Kidney (tissue), 13 donors: ENCODE measurements at regions not wholly inside any gene's neighbourhood (a gene's known extent, or its start where the extent isn't known, plus 50 kb on each side); places are given as distances from the start of the nearest gene placed in this dataset.
A peak's percentile ranks its signal among the peaks of the same experiment; 100 is the strongest.

ENCODE experiments used
- DNase-seq, 5 donors: peaks; one replicate each; pipeline ENCODE4 v3.0.0-alpha.2; 2013 to 2020
- FAIRE-seq: peaks from 2 replicates; lab custom pipeline; 2012; peaks lifted over from hg19 to GRCh38; lab: Jason Lieb, UNC
- H3K27ac ChIP-seq, 2 donors: one replicate each; pipeline ENCODE4 v1.7.0; 2013; ENCODE audit warnings: low read depth in 2 of 2, low read length in 2 of 2, inconsistent platforms in 1 of 2
- H3K27me3 ChIP-seq: one replicate; pipeline ENCODE4 v1.7.1; 2013; ENCODE audit warnings: low read length, inconsistent platforms; ENCODE audit not compliant: control insufficient read depth, insufficient read depth
- H3K36me3 ChIP-seq, 3 donors: one replicate each; pipeline versions ENCODE4 v1.7.0 to v1.7.1; 2013; ENCODE audit warnings: low read length in 3 of 3, control low read depth in 1 of 3, inconsistent platforms in 1 of 3; ENCODE audit not compliant: insufficient read depth in 3 of 3, control insufficient read depth in 2 of 3
- H3K4me1 ChIP-seq, 3 donors: one replicate each; pipeline versions ENCODE4 v1.7.0 to v1.7.1; 2013; ENCODE audit warnings: low read length in 3 of 3, inconsistent platforms in 1 of 3, low read depth in 1 of 3; ENCODE audit not compliant: control insufficient read depth in 2 of 3, insufficient read depth in 2 of 3
- H3K4me3 ChIP-seq, 3 donors: one replicate each; pipeline versions ENCODE4 v1.7.0 to v1.8.1; 2013; ENCODE audit warnings: low read length in 3 of 3, control low read depth in 1 of 3, inconsistent platforms in 1 of 3
- H3K9ac ChIP-seq, 3 donors: one replicate each; pipeline versions ENCODE4 v1.7.0 to v1.7.1; 2013; ENCODE audit warnings: low read length in 3 of 3, control low read depth in 1 of 3, inconsistent platforms in 1 of 3
- H3K9me3 ChIP-seq, 3 donors: one replicate each; pipeline versions ENCODE4 v1.7.0 to v1.7.1; 2013; ENCODE audit warnings: low read length in 3 of 3, control low read depth in 1 of 3, inconsistent platforms in 1 of 3; ENCODE audit not compliant: control insufficient read depth in 2 of 3, insufficient read depth in 1 of 3
- intact Hi-C: fragments of 100-400 bp; cut with DNase I; formaldehyde crosslinking; loops from one replicate; pipeline ENCODE4 v1.11.1; 2022
- TF ChIP-seq, protein P1 (sequence below): IDR thresholded peaks from 3 replicates; pipeline ENCODE4 v1.5.1; 2012; ENCODE audit warnings: mild to moderate bottlenecking, moderate library complexity, borderline replicate concordance; ENCODE audit not compliant: insufficient read depth; ENCODE audit errors: extremely low read depth
- donor health status: control.
- donor health status: control.
- donor health status: control.
- donor health status: control.
- donor health status: control.
- donor health status: DM: yes; HTN: yes; CAD: no.
- donor health status: Normal renal cell carcinoma (clear cell type).

DNA sequence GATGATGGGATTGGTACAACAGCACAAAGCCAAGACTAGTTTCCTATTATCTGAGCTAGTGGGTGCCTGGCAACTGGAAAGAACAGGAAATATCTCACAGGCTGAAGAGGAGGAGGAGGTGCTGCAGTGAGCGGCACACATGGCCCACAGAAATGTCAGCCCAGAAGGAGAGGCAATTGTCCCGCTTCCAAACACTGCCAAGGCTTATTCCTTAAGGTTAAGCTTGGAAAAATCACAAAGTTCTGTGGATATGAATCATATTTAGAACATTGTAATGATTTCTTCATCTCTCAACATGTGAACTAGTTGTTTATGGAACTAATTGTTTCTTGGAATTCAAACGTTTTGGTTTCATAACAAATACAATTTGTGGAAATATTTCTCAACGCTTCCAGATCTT is 1019.5 kb upstream of the SEMA6A start:
- no peak overlapping the region for H3K27ac ChIP-seq
- H3K27me3 ChIP-seq = no peaks in the 10 kb centered on the region
- FAIRE-seq (no peak), DNase-seq (peak in 1 of 5 donors; percentile 7)
- H3K9ac ChIP-seq = no peak overlapping the region
- TF ChIP-seq, protein P1, sequence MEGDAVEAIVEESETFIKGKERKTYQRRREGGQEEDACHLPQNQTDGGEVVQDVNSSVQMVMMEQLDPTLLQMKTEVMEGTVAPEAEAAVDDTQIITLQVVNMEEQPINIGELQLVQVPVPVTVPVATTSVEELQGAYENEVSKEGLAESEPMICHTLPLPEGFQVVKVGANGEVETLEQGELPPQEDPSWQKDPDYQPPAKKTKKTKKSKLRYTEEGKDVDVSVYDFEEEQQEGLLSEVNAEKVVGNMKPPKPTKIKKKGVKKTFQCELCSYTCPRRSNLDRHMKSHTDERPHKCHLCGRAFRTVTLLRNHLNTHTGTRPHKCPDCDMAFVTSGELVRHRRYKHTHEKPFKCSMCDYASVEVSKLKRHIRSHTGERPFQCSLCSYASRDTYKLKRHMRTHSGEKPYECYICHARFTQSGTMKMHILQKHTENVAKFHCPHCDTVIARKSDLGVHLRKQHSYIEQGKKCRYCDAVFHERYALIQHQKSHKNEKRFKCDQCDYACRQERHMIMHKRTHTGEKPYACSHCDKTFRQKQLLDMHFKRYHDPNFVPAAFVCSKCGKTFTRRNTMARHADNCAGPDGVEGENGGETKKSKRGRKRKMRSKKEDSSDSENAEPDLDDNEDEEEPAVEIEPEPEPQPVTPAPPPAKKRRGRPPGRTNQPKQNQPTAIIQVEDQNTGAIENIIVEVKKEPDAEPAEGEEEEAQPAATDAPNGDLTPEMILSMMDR = no peak
- no peaks in the 10 kb centered on the region for H3K9me3 ChIP-seq
- intact Hi-C loops = no loop called here
- no peak overlapping the region for H3K4me3 ChIP-seq
- H3K36me3 ChIP-seq = no peaks in the 10 kb centered on the region
- no peaks in the 10 kb centered on the region for H3K4me1 ChIP-seq

DNA sequence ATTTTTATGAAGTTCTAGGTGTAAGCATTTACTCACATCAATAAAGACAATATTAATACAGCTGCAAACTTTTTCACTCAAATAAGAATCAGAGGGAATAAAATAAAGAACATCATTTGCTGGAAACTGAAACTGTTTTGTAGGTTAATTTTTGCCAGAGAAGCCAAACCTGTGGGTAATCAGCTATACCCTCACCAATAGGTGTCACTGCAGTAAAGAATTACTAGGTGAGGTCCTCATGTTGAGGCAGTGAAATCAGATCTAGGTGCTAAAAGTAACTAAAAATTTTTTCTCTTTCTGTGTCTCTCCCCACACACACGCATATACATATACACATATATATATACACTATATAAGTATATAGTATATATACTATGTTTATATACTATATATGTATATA is 1016.3 kb upstream of the SEMA6A start:
- Histone ChIP-seq H3K4me1 (no peaks in the 10 kb centered on the region), H3K27me3 (no peaks in the 10 kb centered on the region), H3K9me3 (no peaks in the 10 kb centered on the region), H3K4me3 (no peak overlapping the region), H3K36me3 (no peaks in the 10 kb centered on the region), H3K27ac (no peak overlapping the region), H3K9ac (no peak overlapping the region)
- TF ChIP-seq, protein P1 = peak; percentile 26
- DNase-seq (peak in 2 of 5 donors; percentile 25 to 62), FAIRE-seq (no peak)
- intact Hi-C loops = no loop called here

DNA sequence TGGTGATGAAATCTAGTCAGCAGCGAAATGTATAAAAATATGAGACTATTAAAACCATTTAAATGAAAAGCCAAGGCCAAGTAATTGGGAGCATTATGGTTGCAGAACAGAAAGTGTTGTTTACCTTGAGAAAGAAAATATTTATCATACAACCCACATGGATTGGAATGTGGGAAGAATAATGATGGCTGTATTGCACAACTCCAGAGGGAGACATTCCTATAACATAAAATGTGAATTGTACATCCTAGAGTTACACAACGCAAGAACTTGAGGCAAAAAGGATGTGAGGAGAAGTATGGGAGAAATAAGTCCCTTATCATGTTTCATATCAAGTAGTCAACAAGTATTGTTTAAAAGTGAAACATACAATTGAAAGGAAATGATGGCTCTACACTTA is 1014.0 kb upstream of the SEMA6A start:
- intact Hi-C loops = no loop called here
- Histone ChIP-seq H3K9ac (no peak overlapping the region), H3K4me3 (no peak overlapping the region), H3K27ac (no peak overlapping the region), H3K4me1 (no peaks in the 10 kb centered on the region), H3K9me3 (no peaks in the 10 kb centered on the region), H3K27me3 (no peaks in the 10 kb centered on the region), H3K36me3 (no peaks in the 10 kb centered on the region)
- DNase-seq (no peak), FAIRE-seq (no peak)
- TF ChIP-seq, protein P1 = no peak

DNA sequence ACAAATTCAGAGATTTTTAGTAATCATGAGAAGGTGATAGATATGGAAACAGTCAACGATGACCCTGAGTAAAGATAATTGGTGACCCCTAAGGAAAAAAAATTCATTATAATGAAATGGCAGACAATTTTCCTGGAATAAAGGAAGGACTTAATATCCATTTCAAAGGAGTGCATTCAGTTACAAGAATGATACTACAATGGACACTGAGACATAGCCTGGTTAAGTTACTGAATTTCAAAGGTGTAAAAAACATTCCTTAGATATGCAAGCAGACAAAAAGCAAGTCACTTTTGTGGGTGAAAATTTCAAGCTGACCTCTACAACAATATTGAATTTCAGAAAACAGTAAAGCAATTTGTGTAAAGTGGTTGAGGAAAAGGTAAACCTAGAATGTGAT is 1012.5 kb upstream of the SEMA6A start:
- Histone ChIP-seq H3K36me3 (no peaks in the 10 kb centered on the region), H3K4me1 (no peaks in the 10 kb centered on the region), H3K4me3 (no peak overlapping the region), H3K9ac (no peak overlapping the region), H3K27ac (no peak overlapping the region), H3K9me3 (no peaks in the 10 kb centered on the region), H3K27me3 (no peaks in the 10 kb centered on the region)
- FAIRE-seq (no peak), DNase-seq (no peak)
- TF ChIP-seq, protein P1 = no peak
- intact Hi-C loops = no loop called here
